DMS 273 (cell line): ENCODE measurements at regions not wholly inside any gene's neighbourhood (a gene's known extent, or its start where the extent isn't known, plus 50 kb on each side); places are given as distances from the start of the nearest gene placed in this dataset.
"Not testable (repeated sequence)": the region's sequence is repeated elsewhere in the genome, so short reads cannot be mapped to it uniquely, and the experiment has no call there.

Source experiments
- DNase-seq: peaks from one replicate; lab custom pipeline; 2025; ENCODE audit not compliant: unreplicated experiment; lab: John Stamatoyannopoulos, UW

GRCh38 chr5:12615141-12615820 is 711.0 kb upstream of the CTNND2 start:
- DNase-seq: no peak

GRCh38 chr5:12614608-12615007 is 710.4 kb upstream of the CTNND2 start:
- no peak for DNase-seq

- no peak for DNase-seq
Observed at GRCh38 chr5:12611132-12611531, 706.9 kb upstream of the CTNND2 start.

DNA sequence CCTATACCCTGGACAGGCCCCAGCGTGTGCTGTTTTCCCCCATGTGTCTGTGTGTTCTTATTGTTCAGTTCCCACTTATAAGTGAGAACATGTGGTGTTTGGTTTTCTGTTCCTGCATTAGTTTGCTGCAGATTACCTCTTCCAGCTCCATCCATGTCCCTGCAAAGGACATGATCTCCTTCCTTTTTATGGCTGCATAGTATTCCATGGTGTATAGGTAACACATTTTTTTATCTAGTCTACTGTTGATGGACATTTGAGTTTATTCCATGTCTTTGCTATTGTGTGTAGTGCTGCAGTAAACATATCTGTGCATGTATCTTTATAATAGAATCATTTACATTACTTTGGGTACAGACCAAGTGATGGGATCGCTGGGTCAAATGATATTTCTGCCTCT is 703.6 kb upstream of the CTNND2 start:
- DNase-seq: not testable (repeated sequence)

GRCh38 chr5:12592228-12592627 is 688.0 kb upstream of the CTNND2 start:
- no peak for DNase-seq

- DNase-seq: no peak
Observed at GRCh38 chr5:12586406-12586805, 682.2 kb upstream of the CTNND2 start.

DNA sequence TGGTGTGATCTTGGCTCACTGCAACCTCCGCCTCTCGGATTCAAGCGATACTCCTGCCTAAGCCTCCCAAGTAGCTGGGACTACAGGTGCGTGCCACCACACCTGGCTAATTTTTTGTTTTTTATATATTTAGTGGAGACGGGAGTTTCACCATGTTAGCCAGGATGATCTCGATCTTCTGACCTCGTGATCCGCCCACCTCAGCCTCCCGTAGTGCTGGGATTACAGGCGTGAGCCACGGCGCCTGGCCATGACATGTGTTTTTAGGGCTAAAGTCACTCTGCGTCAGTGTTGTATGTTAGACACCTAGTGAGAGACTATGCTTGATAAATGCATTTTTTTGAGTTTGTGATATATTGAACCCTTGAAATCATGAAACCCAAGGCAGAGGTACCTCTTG is 674.6 kb upstream of the CTNND2 start:
- DNase-seq: not testable (repeated sequence)

- DNase-seq: not testable (repeated sequence)
Observed at GRCh38 chr5:12576953-12577352, 672.7 kb upstream of the CTNND2 start.

GRCh38 chr5:12574298-12575093 is 670.2 kb upstream of the CTNND2 start:
- not testable (repeated sequence) for DNase-seq

DNA sequence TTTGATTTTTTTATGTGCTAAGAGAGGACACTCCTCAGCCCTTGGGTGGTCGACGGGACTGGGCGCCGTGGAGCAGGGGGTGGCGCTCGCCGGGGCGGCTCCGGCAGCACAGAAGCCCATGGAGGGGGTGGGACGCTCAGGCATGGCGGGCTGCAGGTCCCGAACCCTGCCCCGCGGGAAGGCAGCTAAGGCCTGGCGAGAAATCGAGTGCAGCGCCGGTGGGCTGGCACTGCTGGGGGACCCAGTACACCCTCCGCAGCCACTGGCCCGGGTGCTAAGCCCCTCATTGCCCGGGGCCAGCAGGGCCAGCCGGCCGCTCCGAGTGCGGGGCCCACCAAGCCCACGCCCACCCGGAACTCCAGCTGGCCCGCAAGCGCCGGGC is 669.7 kb upstream of the CTNND2 start:
- not testable (repeated sequence) for DNase-seq

DNA sequence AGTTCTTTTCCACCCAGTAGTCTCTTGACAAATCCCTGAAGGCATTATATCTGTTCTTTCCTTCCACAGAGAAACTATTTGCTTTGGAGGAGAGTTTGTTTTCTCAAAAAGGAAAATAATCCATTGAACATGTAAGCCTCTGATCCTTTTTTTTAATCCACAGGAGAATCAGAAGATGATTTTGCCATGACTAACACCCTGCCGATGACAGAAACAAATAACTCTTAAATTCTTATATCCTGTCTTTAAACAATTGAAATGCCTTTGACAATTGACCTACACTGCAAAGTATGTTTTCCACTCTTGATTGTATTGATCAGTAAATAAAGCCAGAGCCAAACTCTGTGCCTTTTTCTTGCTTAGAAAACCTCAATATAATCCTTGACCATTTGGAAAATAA is 666.4 kb upstream of the CTNND2 start:
- DNase-seq: no peak

- DNase-seq: no peak
Observed at GRCh38 chr5:12566441-12566840, 662.2 kb upstream of the CTNND2 start.

DNA sequence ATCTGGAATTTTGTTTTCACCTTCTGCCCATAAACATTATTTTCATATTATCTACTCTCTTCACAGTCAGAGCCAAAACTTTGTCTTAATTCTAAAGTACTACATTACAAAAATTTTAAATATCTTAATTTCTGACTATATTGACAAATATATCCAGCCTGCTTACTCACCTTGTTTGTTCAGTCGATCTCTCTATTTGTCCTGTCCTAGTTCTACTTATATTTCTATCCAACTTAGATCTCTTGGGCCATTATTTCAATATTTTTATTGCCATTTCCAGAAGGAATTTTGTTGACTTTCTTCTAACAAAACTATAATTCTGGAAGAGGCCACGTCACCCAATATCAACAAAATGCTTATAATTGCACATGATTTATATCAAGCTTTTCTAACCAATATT is 652.8 kb upstream of the CTNND2 start:
- no peak for DNase-seq

DNA sequence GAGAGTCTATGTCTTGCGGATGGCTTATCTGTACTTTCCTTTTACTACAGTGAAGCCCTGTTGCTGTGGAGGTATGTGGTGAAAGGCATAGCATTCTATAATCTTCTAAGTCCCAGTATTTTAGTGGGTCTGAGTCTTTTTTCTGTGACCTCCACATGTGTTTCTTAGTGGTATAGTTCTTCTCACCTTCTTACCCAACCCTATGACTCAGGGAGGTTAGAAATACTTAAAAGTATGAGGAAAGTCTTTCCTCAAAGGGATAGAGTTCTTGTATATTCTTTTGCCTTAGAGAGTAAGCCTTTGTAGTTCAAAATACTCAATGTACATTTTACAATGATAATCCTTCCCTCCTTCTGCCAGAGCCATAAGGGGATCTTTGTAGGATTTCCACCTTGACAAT is 621.9 kb upstream of the CTNND2 start:
- no peak for DNase-seq

DNA sequence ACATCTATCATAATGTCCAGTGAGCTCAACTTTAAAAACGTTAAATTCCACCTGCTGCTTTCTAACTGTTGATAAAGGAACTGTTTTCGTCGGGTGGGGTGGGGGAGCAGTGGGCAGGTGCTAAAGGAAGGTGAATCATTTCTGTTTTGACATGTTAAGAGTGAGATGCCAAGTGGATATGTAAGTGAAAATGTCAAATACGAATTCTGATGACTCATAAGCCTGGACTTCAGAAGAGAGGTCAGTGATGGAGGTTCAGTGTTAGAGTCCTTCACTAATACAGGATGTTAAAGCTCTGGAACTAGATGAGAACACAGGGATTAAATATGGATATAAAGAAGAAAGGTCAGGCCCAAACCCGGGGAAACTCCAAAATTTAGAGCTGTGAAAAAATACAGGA is 617.9 kb upstream of the CTNND2 start:
- no peak for DNase-seq

- not testable (repeated sequence) for DNase-seq
Observed at GRCh38 chr5:12504983-12505382, 600.7 kb upstream of the CTNND2 start.

GRCh38 chr5:12488161-12488560 is 583.9 kb upstream of the CTNND2 start:
- no peak for DNase-seq

DNA sequence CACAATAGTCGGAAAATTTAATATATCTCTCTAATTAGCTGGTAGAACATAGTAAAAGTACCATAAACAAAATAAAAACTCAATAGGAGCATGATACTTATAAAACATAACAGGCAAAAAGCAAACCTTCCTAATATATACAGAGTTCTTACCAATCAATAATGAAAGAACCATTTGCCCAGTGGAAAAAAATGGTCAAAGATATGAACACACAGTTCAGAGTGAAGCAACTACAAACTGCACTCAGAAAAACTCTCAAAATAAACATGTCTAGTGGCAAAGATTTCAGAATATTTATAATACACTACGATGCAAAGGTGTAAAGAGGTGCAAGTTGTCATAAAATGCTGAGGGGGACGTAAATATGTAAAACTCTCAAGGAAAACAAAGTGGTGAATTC is 576.2 kb upstream of the CTNND2 start:
- no peak for DNase-seq

DNA sequence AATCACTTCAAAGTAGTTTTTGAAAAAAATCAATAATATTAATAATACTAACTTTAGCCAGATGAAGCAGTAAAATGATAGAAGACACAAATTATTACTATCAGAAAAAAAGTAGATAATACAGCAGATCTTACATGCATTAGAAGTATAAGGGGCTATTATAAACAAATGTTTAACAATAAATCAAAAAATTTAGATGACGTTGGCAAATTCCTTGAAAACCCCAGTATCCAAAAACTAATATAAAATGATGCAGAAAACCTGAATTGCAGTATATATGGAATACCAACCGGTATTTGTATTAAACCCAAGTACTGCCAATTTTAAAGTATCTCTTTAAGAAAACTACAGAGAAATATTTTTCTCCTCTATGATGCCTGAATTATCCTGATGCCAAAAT is 573.3 kb upstream of the CTNND2 start:
- DNase-seq: no peak

GRCh38 chr5:12467799-12468198 is 563.6 kb upstream of the CTNND2 start:
- DNase-seq: no peak

DNA sequence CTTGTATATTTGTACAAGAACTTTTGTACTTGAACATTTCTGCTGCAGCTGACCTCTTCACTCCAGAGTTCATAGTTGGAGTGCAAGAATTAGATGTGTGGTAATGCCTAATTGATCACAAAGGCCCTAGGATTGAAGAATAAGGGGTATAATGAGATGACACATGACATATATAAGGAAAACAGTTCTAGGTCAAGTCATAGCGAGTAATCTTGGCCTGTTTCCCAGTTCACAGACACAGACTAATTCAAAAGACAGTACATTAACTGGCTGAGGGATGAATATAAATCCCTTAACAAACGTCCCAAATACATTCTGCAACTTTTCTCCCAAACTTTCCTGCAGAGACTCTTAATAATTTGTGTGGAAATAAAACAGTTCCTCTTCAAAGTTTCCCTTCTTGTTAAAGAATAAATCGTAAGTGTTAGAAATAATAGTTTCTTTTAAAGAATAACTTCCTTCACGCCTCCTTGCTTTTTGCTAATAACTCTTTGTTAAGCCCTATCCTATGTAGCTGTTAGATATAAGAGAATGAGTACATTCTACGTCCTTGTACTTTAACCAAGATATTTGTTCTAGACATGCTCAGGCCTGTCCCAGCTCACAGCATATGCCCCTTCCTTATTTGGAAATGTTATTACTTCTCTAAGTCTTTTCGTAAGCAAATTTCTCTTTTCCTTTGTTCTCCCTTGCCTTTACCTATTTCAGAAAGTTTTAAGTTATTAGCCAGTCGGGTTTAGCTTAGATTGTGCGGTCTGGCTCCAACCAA is 556.4 kb upstream of the CTNND2 start:
- DNase-seq: no peak

GRCh38 chr5:12459326-12459725 is 555.1 kb upstream of the CTNND2 start:
- DNase-seq: no peak
